GM10248 (cell line): ENCODE measurements at regions not wholly inside any gene's neighbourhood (a gene's known extent, or its start where the extent isn't known, plus 50 kb on each side); places are given as distances from the start of the nearest gene placed in this dataset.

Experiments
- CTCF ChIA-PET: fragments of 300-600 bp; sonication (Branson Sonifier 250); formaldehyde crosslinking; extraction: SDS; loops from one replicate; lab custom pipeline; 2021; ENCODE audit warnings: antibody characterized with exemption; lab: Yijun Ruan, JAX
- POLR2A ChIA-PET: fragments of 350-650 bp; sonication (Branson Sonifier 250); formaldehyde crosslinking; extraction: SDS; loops from one replicate; lab custom pipeline; 2020; ENCODE audit warnings: antibody characterized with exemption; lab: Yijun Ruan, JAX
- DNase-seq: peaks from one replicate; pipeline ENCODE4 v3.0.0; 2012; ENCODE audit errors: extremely low spot score
- TF ChIP-seq, protein P1 (sequence below): IDR thresholded peaks from 2 replicates; pipeline ENCODE4 v1.5.1; 2012; ENCODE audit warnings: mild to moderate bottlenecking, low read depth; ENCODE audit errors: extremely low read depth, missing control alignments, control extremely low read depth

DNA sequence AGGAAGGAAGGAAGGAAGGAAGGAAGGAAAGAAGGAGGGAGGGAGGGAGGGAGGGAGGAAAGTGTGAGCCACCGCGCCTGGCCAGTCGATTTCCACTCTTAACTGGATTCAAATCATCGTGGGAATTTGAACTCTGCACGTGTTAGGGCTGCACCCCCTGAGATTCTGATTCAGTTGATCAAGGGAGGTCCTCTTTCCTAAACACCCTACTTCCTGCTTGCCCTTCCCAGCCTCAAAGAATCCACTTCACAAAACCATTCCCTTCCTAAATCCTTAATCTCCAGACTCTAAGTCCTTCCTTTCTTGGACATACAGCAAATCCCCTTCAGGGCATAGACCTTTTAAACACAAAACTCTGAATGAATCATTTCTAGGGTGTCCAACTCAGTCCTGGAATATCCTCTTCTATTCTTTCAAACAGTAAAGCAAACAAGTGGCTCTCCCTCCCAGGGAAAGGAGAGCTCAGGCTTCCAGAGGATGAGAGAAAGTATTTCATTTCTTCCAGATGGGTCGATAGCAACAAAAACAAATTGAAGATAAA is 68.2 kb upstream of the MBOAT2 start:
- POLR2A ChIA-PET = no interaction called here
- TF ChIP-seq, protein P1, sequence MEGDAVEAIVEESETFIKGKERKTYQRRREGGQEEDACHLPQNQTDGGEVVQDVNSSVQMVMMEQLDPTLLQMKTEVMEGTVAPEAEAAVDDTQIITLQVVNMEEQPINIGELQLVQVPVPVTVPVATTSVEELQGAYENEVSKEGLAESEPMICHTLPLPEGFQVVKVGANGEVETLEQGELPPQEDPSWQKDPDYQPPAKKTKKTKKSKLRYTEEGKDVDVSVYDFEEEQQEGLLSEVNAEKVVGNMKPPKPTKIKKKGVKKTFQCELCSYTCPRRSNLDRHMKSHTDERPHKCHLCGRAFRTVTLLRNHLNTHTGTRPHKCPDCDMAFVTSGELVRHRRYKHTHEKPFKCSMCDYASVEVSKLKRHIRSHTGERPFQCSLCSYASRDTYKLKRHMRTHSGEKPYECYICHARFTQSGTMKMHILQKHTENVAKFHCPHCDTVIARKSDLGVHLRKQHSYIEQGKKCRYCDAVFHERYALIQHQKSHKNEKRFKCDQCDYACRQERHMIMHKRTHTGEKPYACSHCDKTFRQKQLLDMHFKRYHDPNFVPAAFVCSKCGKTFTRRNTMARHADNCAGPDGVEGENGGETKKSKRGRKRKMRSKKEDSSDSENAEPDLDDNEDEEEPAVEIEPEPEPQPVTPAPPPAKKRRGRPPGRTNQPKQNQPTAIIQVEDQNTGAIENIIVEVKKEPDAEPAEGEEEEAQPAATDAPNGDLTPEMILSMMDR = no peak
- CTCF ChIA-PET = interaction anchor here (1.0 kb wide), 1 partner anchor 170 kb away, joined by 3 read pairs; no protein-coding TSS in a partner anchor
- DNase-seq = no peak

DNA sequence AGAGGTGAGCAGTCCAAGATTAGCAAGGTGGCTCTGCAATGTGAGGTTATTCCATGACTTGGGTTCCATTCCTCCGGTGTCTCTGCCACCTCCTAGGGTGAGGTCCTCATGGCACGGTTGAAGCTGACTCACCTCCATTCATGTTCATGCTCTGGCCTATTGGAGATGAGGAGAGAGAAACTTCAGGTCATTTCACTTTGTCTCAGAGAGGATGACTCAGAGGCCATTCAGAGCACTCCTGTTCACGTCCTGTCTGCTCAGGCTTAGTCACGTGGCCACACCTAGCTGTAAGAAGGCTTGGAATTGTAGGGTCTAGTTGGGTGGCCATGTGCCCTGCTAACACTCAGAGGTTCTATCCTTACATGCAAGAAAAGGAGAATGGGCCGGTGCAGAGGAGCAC is 67.5 kb upstream of the MBOAT2 start:
- no peak for DNase-seq
- CTCF ChIA-PET = no interaction called here
- TF ChIP-seq, protein P1 = no peak
- POLR2A ChIA-PET = no interaction called here

DNA sequence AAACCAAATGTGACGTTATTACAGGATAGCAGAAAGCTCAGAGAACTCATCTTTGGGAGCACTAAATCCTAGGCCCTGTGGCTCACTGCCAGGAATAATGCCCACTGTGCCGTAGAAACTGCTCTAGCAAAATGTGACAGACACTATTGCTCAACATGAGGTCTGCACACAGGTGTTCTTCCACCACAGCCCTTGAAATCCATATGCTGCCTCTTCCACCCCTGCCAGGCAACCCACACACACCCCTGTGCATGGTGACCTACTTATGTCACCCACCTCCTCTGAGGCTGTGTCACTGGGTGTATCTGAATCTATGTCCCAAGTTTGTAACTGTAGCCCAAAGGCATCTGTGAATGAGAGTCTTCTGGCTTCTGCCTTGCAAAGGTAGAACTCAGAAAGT is 66.1 kb upstream of the MBOAT2 start:
- no peak for DNase-seq
- TF ChIP-seq, protein P1 = no peak
- POLR2A ChIA-PET = no interaction called here
- CTCF ChIA-PET = interaction anchor here (1.5 kb wide), 1 partner anchor 11 kb away, joined by 4 read pairs; no protein-coding TSS in a partner anchor

DNA sequence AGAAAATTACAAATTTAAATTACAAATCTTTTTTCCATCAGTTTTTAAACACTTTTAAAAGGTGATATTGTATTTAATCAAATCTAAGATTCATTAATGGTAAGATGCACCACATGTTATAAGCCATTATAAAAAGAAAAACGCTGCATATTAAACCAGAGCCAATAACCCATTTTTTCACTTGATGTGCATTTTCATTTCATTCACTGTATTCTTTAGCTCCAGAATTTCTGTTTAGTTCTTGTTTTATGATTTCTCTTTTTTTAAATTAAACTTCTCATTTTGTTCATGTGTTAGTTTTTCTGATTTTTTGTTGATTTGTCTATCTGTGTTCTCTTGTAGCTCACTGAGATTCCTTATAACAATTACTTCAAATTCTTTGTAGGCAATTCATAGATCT is 62.4 kb upstream of the MBOAT2 start:
- TF ChIP-seq, protein P1 = no peak
- CTCF ChIA-PET = no interaction called here
- DNase-seq = no peak
- POLR2A ChIA-PET = no interaction called here

DNA sequence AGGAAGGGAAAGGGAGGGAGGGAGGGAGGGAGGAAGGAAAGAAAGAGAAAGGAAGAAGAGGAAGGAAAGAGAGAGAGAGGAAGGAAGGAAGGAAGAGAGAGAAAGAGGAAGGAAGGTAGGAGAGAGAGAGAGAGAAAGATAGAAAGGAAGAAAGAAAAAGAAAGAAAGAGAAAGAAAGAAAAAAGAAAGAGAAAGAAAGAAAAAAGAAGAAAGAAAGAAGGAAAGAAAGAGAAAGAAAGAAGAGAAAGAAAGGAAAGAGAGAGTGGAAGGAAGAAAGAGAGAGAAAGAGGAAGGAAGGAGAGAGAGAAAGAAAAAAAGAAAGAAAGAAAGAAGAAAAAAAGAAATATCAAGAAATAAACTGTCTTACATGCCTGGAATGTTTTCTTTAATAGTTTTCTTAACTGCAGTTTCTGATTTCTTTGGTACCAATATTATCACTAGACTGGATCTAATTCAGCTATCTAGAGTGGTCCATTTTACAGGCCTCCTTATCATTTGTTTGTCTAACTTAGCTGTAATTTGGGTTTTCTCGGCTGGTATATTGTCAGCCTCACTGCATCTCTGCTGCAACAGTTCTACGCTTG is 59.6 kb upstream of the MBOAT2 start:
- TF ChIP-seq, protein P1 = no peak
- ChIA-PET POLR2A (no interaction called here), CTCF (interaction anchor here (1.3 kb wide), 1 partner anchor 47 kb away, joined by 3 read pairs; no protein-coding TSS in a partner anchor)
- no peak for DNase-seq

DNA sequence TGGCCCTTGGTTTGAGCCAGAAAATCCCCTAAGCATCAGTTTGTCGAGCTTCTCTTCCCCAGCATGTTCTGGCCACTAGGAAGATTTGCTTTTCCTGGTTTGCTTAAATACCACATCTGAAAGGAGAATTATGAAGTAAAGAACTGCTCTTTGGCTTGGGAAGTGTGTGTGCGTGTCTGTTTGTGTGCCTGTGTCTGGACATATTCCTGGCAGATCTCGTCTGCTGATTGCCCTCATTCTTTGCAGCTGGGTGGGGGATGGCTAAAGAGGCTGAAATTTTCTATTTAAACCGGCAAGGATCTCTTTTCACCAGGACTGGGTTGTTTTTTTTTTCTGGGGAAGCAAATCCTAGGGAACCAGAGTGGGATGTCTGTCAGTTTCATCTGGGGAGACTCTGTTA is 57.3 kb upstream of the MBOAT2 start:
- DNase-seq = no peak
- CTCF ChIA-PET = interaction anchor here (1.3 kb wide), 1 partner anchor 43 kb away, joined by 3 read pairs; no protein-coding TSS in a partner anchor
- TF ChIP-seq, protein P1 = no peak
- POLR2A ChIA-PET = no interaction called here
